DMS153 treated with DMSO at 0.1 percent for 48 hours (cell line): ENCODE measurements at regions not wholly inside any gene's neighbourhood (a gene's known extent, or its start where the extent isn't known, plus 50 kb on each side); places are given as distances from the start of the nearest gene placed in this dataset.
"Not testable (repeated sequence)": the region's sequence is repeated elsewhere in the genome, so short reads cannot be mapped to it uniquely, and the experiment has no call there.

Source experiments
- DNase-seq: peaks from one replicate; lab custom pipeline; 2025; ENCODE audit not compliant: unreplicated experiment; lab: John Stamatoyannopoulos, UW

GRCh38 chr11:29490938-29491337, 525.9 kb downstream of the KCNA4 start:
- DNase-seq, result no peak

DNA sequence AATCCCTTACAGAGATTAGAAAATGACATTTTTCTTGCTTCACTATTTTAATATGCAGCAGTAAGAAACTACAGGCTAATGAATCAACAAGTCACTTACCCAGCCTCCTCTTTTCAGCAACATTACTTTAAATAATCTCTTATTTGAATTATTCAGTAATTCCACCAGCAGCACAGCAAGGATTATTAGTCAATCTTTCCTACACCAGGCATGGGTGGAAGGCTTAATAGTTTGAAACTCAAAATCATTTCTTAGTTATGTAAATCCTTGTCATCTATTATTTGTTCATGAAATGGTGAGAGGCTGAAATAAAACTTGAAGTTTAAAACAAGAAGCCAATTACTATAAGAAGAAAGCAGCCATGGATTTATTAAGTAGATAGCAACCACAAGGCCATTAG, 530.5 kb downstream of the KCNA4 start:
- no peak for DNase-seq

GRCh38 chr11:29485641-29486040, 531.2 kb downstream of the KCNA4 start:
- no peak for DNase-seq

- DNase-seq, result no peak
These were observed 532.3 kb downstream of the KCNA4 start for GRCh38 chr11:29484548-29484947.

DNA sequence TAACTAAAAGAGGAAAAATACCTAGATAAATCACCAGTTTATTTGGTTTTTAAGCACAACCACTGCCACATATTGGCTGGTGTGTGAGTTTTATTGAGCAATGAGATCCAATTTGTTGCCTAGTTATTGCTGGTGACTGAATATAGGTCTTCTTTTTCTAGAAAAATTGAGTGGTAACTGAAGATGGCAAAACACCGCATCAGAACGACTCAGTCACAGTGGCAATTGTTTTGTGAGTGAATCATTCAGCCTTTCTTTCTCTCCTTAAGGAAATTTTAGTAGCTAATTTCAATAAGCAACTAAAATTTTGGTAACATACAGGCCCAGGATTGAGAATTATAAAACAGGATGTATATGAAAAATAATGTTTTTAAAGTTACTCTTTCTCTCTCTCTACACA, 533.0 kb downstream of the KCNA4 start:
- DNase-seq, result no peak

DNA sequence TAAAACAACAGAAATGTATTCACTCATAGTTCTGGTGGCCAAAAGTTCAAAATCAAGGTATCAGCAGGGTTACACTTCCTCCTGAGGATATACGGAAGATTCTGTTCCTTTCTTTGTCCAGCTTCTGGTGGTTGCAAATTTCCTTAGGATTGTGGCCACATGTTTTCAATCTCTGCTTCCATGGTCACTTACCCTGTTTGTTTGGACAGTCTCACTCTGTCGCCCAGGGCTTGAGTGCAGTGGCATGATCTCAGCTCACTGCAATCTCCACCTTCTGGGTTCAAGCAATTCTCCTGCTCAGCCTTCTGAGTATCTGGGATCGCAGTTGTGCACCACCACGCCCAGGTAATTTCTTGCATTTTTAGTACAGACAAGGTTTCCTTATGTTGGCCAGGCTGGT, 534.3 kb downstream of the KCNA4 start:
- no peak for DNase-seq

- DNase-seq, result no peak
These were observed 535.1 kb downstream of the KCNA4 start for GRCh38 chr11:29481738-29482137.

DNA sequence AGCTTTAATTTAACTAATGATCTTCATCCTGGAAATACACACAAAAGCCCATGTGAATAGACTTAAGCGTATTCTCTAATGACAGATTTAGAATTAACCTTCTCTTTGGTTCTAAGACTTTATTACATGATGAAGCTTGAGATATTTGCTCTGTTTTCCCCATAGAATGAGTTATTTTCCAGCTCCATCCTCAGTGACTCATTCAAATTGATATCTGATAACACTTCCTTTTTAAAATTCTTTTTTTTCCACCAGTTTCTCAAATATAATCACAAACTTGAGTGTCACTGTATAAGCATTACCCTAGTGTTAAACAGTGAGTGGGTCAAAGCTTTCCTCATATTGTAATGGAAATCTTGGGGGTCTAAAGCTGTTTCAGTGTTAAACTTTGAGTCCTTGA, 535.8 kb downstream of the KCNA4 start:
- no peak for DNase-seq

GRCh38 chr11:29458252-29458651, 558.6 kb downstream of the KCNA4 start:
- no peak for DNase-seq

- DNase-seq, result no peak
These were observed 564.7 kb downstream of the KCNA4 start for GRCh38 chr11:29452146-29452545.

GRCh38 chr11:29449281-29450074, 567.4 kb downstream of the KCNA4 start:
- DNase-seq, result no peak

DNA sequence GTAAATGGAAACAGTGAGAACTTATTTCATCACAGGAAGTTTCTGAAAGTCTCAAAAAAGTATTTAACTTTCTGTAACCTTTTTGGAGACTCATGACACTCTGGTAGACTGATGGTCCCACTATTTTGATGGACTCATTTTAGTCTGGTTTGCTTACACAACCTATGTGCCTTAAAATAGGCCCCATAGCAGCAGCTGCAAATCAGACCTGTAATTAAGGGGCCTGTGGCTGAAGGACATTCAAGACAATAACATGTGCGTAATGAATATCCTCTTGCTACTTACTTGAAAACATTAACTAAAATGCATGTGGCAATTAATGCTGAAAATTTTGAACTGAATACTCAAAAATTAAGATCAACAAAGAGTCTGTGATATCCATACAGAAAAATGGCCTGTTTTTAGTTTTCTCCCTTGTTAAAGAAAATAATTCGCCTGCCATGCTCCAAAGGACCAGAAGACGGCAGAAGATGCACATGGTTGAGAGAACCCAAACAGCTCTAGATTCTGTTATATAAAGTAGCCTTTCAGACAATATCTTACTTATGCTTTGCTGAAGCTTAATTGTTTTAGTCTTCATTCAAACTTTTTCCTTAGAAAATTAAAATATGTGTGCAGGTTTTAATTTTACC, 568.5 kb downstream of the KCNA4 start:
- peak; percentile 5 for DNase-seq

DNA sequence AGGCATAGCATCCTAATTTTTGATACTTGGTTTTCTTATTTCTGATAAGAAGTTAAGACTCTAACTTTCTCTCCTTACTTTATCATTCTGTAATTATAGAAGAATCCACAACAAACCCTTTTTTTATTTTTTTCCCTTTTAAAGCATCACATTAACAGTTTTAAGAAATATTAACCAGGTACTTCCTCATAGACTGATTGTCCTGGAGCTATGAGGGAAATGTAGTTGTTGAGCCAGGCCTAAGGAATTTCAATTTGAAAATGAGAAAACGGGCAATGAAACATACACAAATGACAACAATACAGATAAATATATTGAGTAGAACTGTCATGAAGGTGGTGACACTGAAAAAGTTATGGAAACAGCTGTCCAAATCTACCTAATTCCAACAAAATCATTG, 569.0 kb downstream of the KCNA4 start:
- DNase-seq, result no peak

DNA sequence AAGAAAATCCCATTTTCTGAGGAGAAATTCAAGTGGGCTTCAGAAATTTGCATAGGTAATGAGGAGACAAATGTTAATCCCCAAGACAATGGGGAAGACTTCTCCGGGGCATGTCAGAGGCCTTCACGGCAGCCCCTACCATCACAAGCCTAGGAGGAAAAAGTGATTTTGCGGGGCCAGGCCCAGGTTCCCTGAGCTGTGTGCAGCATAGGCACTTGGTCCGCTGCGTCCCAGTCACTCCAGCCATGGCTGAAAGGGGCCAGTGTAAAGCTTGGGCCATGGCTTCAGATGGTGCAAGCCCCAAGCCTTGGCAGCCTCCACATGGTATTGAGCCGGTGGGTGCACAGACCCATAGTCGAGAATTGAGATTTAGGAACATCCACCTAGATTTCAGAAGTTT, 570.7 kb downstream of the KCNA4 start:
- DNase-seq, result no peak

- DNase-seq, result not testable (repeated sequence)
These were observed 571.6 kb downstream of the KCNA4 start for GRCh38 chr11:29445191-29445590.

GRCh38 chr11:29438815-29439214, 578.0 kb downstream of the KCNA4 start:
- no peak for DNase-seq

GRCh38 chr11:29435421-29435820, 581.4 kb downstream of the KCNA4 start:
- DNase-seq, result no peak

GRCh38 chr11:29432719-29433325, 584.0 kb downstream of the KCNA4 start:
- DNase-seq, result no peak

DNA sequence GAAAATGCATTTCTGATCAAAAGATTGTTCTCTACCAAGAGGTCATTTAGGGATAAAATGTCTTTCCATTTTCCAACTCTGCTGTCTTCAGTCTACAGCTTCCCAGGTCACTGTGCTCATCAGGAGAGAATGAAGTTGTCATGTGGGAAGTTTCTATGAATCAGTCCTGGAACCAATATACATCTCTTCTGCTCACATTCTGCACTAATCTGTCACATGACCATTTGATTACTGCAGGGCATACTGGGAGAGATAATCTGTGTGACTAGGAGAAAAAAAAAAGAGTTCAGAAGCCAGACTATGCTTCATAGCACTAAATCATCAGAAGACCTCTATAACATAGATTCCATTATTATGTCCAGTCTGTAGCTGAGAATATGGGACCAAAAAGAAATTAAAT, 611.5 kb downstream of the KCNA4 start:
- DNase-seq, result no peak

DNA sequence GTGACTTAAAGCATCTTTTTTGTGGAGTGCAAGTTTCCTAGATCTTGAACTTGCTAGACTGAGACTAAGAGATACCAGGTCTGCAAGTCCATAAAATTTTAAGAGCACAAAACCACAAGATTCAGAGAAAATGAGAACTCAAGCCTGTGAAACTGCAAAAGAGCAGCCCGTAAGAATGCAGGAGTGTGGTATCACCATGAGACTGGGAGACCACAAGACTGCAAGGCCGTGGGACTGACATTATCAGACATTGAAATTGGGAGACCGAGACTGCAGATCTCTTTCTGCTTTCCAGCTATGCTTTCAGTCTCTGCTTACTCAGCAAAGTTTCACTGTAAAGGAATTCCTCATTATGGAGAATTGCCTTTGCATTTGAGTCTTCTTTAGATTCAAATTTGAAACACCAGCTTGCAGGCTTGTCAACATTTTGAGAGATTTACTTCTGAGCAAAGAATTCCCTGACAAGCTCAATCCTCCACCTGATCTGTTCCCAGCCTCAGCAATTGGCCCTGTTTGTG, 621.2 kb downstream of the KCNA4 start:
- DNase-seq, result no peak

DNA sequence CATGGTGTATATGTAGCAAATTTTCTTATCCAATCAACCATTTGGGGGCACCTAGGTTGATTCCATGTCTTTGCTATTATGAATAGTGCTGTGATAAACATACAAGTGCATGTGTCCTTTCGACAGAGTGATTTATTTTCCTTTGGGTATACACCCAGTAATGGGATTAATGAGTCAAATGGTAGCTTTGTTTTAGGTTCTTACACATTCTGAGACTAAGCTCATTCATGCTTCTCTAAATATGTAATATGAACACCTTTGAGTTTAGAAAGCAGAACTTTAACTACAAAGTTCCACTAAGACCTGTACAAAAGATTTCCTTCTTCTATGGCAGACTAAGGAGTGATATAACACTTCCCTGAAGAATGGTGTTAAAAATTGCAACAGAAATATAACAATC, 627.0 kb downstream of the KCNA4 start:
- DNase-seq, result no peak

DNA sequence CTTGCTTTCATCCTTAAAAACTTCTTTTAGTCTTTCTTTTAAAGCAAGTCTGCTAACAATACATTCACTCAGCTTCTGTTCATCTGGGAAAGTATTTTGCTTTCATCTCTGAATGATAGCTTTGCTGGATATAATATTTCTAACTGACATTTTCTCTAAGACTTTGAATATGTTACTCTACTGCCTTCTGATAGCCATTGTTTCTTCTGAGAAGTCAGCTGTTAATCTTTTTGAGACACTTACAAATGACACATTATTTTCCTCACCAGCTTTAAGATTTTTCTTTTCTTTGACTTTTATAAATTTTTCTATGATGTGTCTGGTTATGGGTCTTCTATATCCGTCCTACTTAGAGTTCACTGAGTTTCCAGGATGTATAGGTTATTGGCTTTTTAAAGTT, 643.1 kb downstream of the KCNA4 start:
- DNase-seq, result no peak
